ENCODE measurements at regions not wholly inside any gene's neighbourhood (a gene's known extent, or its start where the extent isn't known, plus 50 kb on each side); places are given as distances from the start of the nearest gene placed in this dataset.
"Not testable (repeated sequence)": the region's sequence is repeated elsewhere in the genome, so short reads cannot be mapped to it uniquely, and the experiment has no call there.

GRCh38 chr12:75754698-75755097 is 243.3 kb upstream of the KRR1 start:
- no peaks in the 10 kb centered on the region for H3K4me1 ChIP-seq
- intact Hi-C loops (cut with DNase I) = no loop called here
- no peaks in the 10 kb centered on the region for H3K27me3 ChIP-seq
- no peak overlapping the region for H3K9ac ChIP-seq (ENCODE audit: low read depth in 2 of 2, low read length in 2 of 2)
- no peak overlapping the region for H3K27ac ChIP-seq
- TF ChIP-seq, protein P1, sequence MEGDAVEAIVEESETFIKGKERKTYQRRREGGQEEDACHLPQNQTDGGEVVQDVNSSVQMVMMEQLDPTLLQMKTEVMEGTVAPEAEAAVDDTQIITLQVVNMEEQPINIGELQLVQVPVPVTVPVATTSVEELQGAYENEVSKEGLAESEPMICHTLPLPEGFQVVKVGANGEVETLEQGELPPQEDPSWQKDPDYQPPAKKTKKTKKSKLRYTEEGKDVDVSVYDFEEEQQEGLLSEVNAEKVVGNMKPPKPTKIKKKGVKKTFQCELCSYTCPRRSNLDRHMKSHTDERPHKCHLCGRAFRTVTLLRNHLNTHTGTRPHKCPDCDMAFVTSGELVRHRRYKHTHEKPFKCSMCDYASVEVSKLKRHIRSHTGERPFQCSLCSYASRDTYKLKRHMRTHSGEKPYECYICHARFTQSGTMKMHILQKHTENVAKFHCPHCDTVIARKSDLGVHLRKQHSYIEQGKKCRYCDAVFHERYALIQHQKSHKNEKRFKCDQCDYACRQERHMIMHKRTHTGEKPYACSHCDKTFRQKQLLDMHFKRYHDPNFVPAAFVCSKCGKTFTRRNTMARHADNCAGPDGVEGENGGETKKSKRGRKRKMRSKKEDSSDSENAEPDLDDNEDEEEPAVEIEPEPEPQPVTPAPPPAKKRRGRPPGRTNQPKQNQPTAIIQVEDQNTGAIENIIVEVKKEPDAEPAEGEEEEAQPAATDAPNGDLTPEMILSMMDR (IDR thresholded peaks at IDR 0.05) = no peak
- H3K9me3 ChIP-seq = no peaks in the 10 kb centered on the region
- no peak overlapping the region for H3K4me3 ChIP-seq
- no peak for DNase-seq
- no peaks in the 10 kb centered on the region for H3K36me3 ChIP-seq

- TF ChIP-seq, protein P1 (IDR thresholded peaks at IDR 0.05) = no peak
- no peak overlapping the region for H3K4me3 ChIP-seq
- H3K27me3 ChIP-seq = no peaks in the 10 kb centered on the region
- H3K4me1 ChIP-seq = no peaks in the 10 kb centered on the region
- no peaks in the 10 kb centered on the region for H3K36me3 ChIP-seq
- H3K9ac ChIP-seq (ENCODE audit: low read depth in 2 of 2, low read length in 2 of 2) = no peak overlapping the region
- no peak for DNase-seq
- intact Hi-C loops (cut with DNase I) = no loop called here
- no peak overlapping the region for H3K27ac ChIP-seq
- no peaks in the 10 kb centered on the region for H3K9me3 ChIP-seq
Observed at GRCh38 chr12:75754141-75754540, 242.7 kb upstream of the KRR1 start.

- H3K9ac ChIP-seq (ENCODE audit: low read depth in 2 of 2, low read length in 2 of 2) = no peak overlapping the region
- H3K27ac ChIP-seq = no peak overlapping the region
- no peaks in the 10 kb centered on the region for H3K4me1 ChIP-seq
- H3K9me3 ChIP-seq = no peaks in the 10 kb centered on the region
- TF ChIP-seq, protein P1 (IDR thresholded peaks at IDR 0.05) = no peak
- intact Hi-C loops (cut with DNase I) = no loop called here
- H3K4me3 ChIP-seq = no peak overlapping the region
- H3K27me3 ChIP-seq = no peaks in the 10 kb centered on the region
- no peaks in the 10 kb centered on the region for H3K36me3 ChIP-seq
- no peak for DNase-seq
Observed at GRCh38 chr12:75751769-75752471, 240.5 kb upstream of the KRR1 start.

DNA sequence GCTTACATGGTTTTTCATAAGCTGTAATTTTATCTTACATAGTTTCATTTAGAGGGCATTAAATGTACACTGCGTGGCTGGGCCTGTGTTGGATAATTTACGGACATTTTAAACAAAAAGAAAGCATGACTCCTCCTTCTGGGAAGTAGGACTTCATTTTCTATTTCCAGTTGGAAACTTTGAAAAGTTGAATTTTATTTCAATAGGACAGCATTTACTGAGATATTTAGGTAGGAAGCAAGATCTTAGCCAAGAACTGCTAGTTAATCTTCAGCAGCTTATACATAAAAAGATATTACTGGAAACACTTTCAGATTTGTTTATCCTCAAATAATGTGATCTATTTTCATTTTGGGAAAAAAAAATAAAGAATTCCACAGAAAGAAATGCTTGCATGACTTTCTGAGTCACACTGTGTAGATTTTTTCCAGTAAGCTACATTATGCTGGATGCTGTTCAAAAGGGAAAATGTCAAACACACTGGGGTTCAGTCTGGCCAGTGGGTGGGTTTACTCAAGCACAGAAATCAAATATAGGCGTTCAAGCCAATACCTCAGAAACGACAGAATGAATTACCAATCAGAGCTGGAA is 239.4 kb upstream of the KRR1 start:
- no peaks in the 10 kb centered on the region for H3K9me3 ChIP-seq
- no peaks in the 10 kb centered on the region for H3K27me3 ChIP-seq
- TF ChIP-seq, protein P1 (IDR thresholded peaks at IDR 0.05) = no peak
- H3K27ac ChIP-seq = peak overlapping the region; percentile 19
- DNase-seq = no peak
- no peak overlapping the region for H3K9ac ChIP-seq (ENCODE audit: low read depth in 2 of 2, low read length in 2 of 2)
- intact Hi-C loops (cut with DNase I) = no loop called here
- H3K4me1 ChIP-seq = no peaks in the 10 kb centered on the region
- no peak overlapping the region for H3K4me3 ChIP-seq
- no peaks in the 10 kb centered on the region for H3K36me3 ChIP-seq

GRCh38 chr12:75748990-75749389 is 237.6 kb upstream of the KRR1 start:
- DNase-seq; H3K4me1 ChIP-seq; H3K4me3 ChIP-seq; H3K9ac ChIP-seq (ENCODE audit: low read depth in 2 of 2, low read length in 2 of 2); H3K36me3 ChIP-seq; H3K9me3 ChIP-seq; intact Hi-C loops (cut with DNase I); H3K27ac ChIP-seq; H3K27me3 ChIP-seq: not testable (repeated sequence)

DNA sequence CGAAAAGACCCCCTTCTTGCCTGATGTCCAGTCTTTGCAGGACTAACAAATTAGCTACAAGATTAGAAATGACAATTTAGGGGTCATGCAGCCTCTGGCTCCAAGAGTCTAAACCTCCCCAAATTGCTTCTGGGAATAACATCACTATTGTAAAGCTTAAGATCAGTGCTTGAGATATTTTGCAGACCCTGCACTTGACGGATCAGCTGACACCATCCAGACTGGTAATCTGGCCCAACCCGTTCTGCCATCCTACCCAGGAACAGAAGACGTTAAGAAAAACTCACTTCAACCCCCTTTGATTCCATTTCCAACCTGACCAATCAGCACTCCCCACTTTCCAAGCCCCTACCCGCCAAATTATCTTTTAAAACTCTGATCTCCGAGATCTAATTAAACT is 236.7 kb upstream of the KRR1 start:
- no peak for DNase-seq
- no peak overlapping the region for H3K4me3 ChIP-seq
- H3K9me3 ChIP-seq = no peaks in the 10 kb centered on the region
- H3K9ac ChIP-seq (ENCODE audit: low read depth in 2 of 2, low read length in 2 of 2) = no peak overlapping the region
- no peaks in the 10 kb centered on the region for H3K27me3 ChIP-seq
- TF ChIP-seq, protein P1 (IDR thresholded peaks at IDR 0.05) = no peak
- intact Hi-C loops (cut with DNase I) = no loop called here
- no peak overlapping the region for H3K27ac ChIP-seq
- no peaks in the 10 kb centered on the region for H3K36me3 ChIP-seq
- H3K4me1 ChIP-seq = no peaks in the 10 kb centered on the region

Data from colonic mucosa (tissue), 4 donors.